HEK293 (cell line): ENCODE measurements at regions not wholly inside any gene's neighbourhood (a gene's known extent, or its start where the extent isn't known, plus 50 kb on each side); places are given as distances from the start of the nearest gene placed in this dataset.
A peak's percentile ranks its signal among the peaks of the same experiment; 100 is the strongest.

Experiments
- CTCF ChIA-PET: fragments of 350-600 bp; formaldehyde crosslinking; extraction: SDS; loops from one replicate; lab custom pipeline; 2021; ENCODE audit warnings: antibody characterized with exemption; lab: Yijun Ruan, JAX
- POLR2A ChIA-PET: fragments of 300-600 bp; formaldehyde crosslinking; extraction: SDS; loops from one replicate; lab custom pipeline; 2020; ENCODE audit warnings: antibody characterized with exemption, inconsistent platforms; lab: Yijun Ruan, JAX
- H3K27ac ChIP-seq: fragments of 200-500 bp; sonication (Bioruptor generic); 2 replicates; pipeline ENCODE4 v1.5.1; 2014; ENCODE audit warnings: low read depth, low read length, control low read depth, inconsistent platforms; ENCODE audit errors: extremely low read depth
- H3K36me3 ChIP-seq, 2 experiments: fragments of 200-500 bp in 1 of 2; sonication (Bioruptor generic) in 1 of 2; 1 replicate in 1 of 2; 2 replicates in 1 of 2; pipeline ENCODE4 v1.5.1; 2014 to 2017; ENCODE audit warnings: inconsistent platforms in 2 of 2, low read length in 2 of 2; ENCODE audit not compliant: control insufficient read depth in 2 of 2, insufficient read depth in 1 of 2
- H3K4me1 ChIP-seq: fragments of 200-500 bp; sonication (Bioruptor generic); 2 replicates; pipeline ENCODE4 v1.5.1; 2014; ENCODE audit warnings: mild to moderate bottlenecking, low read length, inconsistent platforms; ENCODE audit not compliant: control insufficient read depth, insufficient read depth
- H3K4me3 ChIP-seq: 2 replicates; pipeline ENCODE4 v1.5.1; 2011; ENCODE audit warnings: low read depth, mild to moderate bottlenecking, control low read depth, low read length, moderate library complexity
- H3K9me3 ChIP-seq: fragments of 200-500 bp; sonication (Bioruptor generic); 2 replicates; pipeline ENCODE4 v1.5.1; 2014; ENCODE audit warnings: low read depth, low read length, inconsistent platforms; ENCODE audit not compliant: control insufficient read depth, insufficient read depth
- FEZF1 ChIP-seq: fragments of 450-650 bp; formaldehyde crosslinking; IDR thresholded peaks from 2 replicates; pipeline ENCODE4 v1.5.1; 2016; ENCODE audit warnings: missing biosample characterization, missing genetic modification characterization
- OSR2 ChIP-seq: fragments of 450-650 bp; formaldehyde crosslinking; IDR thresholded peaks from 2 replicates; pipeline ENCODE4 v1.5.1; 2016; ENCODE audit warnings: missing biosample characterization, missing genetic modification characterization
- ZBTB8A ChIP-seq: fragments of 450-650 bp; formaldehyde crosslinking; IDR thresholded peaks from 2 replicates; pipeline ENCODE4 v1.5.1; 2016; ENCODE audit warnings: missing biosample characterization, missing genetic modification characterization
- ZFP41 ChIP-seq: fragments of 450-650 bp; formaldehyde crosslinking; IDR thresholded peaks from 2 replicates; pipeline ENCODE4 v1.5.1; 2016; ENCODE audit warnings: missing biosample characterization, missing genetic modification characterization, borderline replicate concordance
- ZIC2 ChIP-seq: fragments of 450-650 bp; formaldehyde crosslinking; IDR thresholded peaks from 2 replicates; pipeline ENCODE4 v1.5.1; 2016; ENCODE audit warnings: missing biosample characterization, missing genetic modification characterization
- ZNF155 ChIP-seq: fragments of 450-650 bp; formaldehyde crosslinking; IDR thresholded peaks from 2 replicates; pipeline ENCODE4 v1.5.1; 2016; ENCODE audit warnings: missing biosample characterization, missing genetic modification characterization
- ZNF169 ChIP-seq: fragments of 450-650 bp; formaldehyde crosslinking; IDR thresholded peaks from 2 replicates; pipeline ENCODE4 v1.5.1; 2016; ENCODE audit warnings: missing biosample characterization, missing genetic modification characterization
- ZNF211 ChIP-seq: fragments of 450-650 bp; formaldehyde crosslinking; IDR thresholded peaks from 2 replicates; pipeline ENCODE4 v1.5.1; 2016; ENCODE audit warnings: low read depth, missing biosample characterization, missing genetic modification characterization
- ZNF23 ChIP-seq: fragments of 450-650 bp; formaldehyde crosslinking; IDR thresholded peaks from 2 replicates; pipeline ENCODE4 v1.5.1; 2016; ENCODE audit warnings: missing biosample characterization, missing genetic modification characterization, borderline replicate concordance
- ZNF274 ChIP-seq, 2 experiments: fragments of 200-500 bp in 1 of 2; fragments of 450-650 bp in 1 of 2; sonication (Bioruptor generic) in 1 of 2; formaldehyde crosslinking in 1 of 2; IDR thresholded peaks; 2 replicates each; pipeline versions ENCODE4 v1.5.1 to v1.6.1; 2014 to 2016; ENCODE audit warnings: borderline replicate concordance in 1 of 2, inconsistent platforms in 1 of 2, low read length in 1 of 2, missing biosample characterization in 1 of 2, missing genetic modification characterization in 1 of 2
- ZNF341 ChIP-seq: fragments of 450-650 bp; formaldehyde crosslinking; IDR thresholded peaks from 2 replicates; pipeline ENCODE4; 2016; ENCODE audit warnings: low read depth, missing biosample characterization, missing genetic modification characterization
- ZNF416 ChIP-seq: fragments of 450-650 bp; formaldehyde crosslinking; IDR thresholded peaks from 2 replicates; pipeline ENCODE4 v1.5.1; 2016; ENCODE audit warnings: missing biosample characterization, missing genetic modification characterization
- ZNF530 ChIP-seq: fragments of 450-650 bp; formaldehyde crosslinking; IDR thresholded peaks from 2 replicates; pipeline ENCODE4 v1.5.1; 2016; ENCODE audit warnings: low read depth, missing biosample characterization, missing genetic modification characterization
- ZNF548 ChIP-seq: fragments of 450-650 bp; formaldehyde crosslinking; IDR thresholded peaks from 2 replicates; pipeline ENCODE4 v1.5.1; 2016; ENCODE audit warnings: missing biosample characterization, missing genetic modification characterization
- ZNF600 ChIP-seq: fragments of 450-650 bp; formaldehyde crosslinking; IDR thresholded peaks from 2 replicates; pipeline ENCODE4 v1.5.1; 2016; ENCODE audit warnings: missing biosample characterization, missing genetic modification characterization
- ZNF624 ChIP-seq: fragments of 450-650 bp; formaldehyde crosslinking; IDR thresholded peaks from 2 replicates; pipeline ENCODE4 v1.5.1; 2017; ENCODE audit warnings: missing biosample characterization, missing genetic modification characterization
- ZNF707 ChIP-seq: fragments of 450-650 bp; formaldehyde crosslinking; IDR thresholded peaks from 2 replicates; pipeline ENCODE4 v1.5.1; 2016; ENCODE audit warnings: missing biosample characterization, missing genetic modification characterization
- ZNF791 ChIP-seq: fragments of 450-650 bp; formaldehyde crosslinking; IDR thresholded peaks from 2 replicates; pipeline ENCODE4 v1.5.1; 2016; ENCODE audit warnings: missing biosample characterization, missing genetic modification characterization
- ZSCAN23 ChIP-seq: fragments of 450-650 bp; formaldehyde crosslinking; IDR thresholded peaks from 2 replicates; pipeline ENCODE4 v1.5.1; 2016; ENCODE audit warnings: missing biosample characterization, missing genetic modification characterization
- TF ChIP-seq, protein P1 (sequence below): fragments of 450-650 bp; formaldehyde crosslinking; IDR thresholded peaks from 2 replicates; pipeline ENCODE4 v1.5.1; 2016; ENCODE audit warnings: missing biosample characterization, missing genetic modification characterization
- TF ChIP-seq, protein P2 (sequence below): fragments of 450-650 bp; formaldehyde crosslinking; conservative IDR thresholded peaks from 2 replicates; pipeline ENCODE4 v1.5.1; 2016; ENCODE audit warnings: low read depth, missing biosample characterization, missing genetic modification characterization
- TF ChIP-seq, protein P3 (sequence below): fragments of 450-650 bp; formaldehyde crosslinking; IDR thresholded peaks from 2 replicates; pipeline ENCODE4 v1.5.1; 2016; ENCODE audit warnings: missing biosample characterization, missing genetic modification characterization, low read depth
- TF ChIP-seq, protein P4 (sequence below): fragments of 450-650 bp; IDR thresholded peaks from 2 replicates; pipeline ENCODE4 v1.5.1; 2018; ENCODE audit warnings: missing biosample characterization, mild to moderate bottlenecking, missing genetic modification characterization
- TF ChIP-seq, protein P5 (sequence below): fragments of 450-650 bp; formaldehyde crosslinking; IDR thresholded peaks from 2 replicates; pipeline ENCODE4 v1.5.1; 2017; ENCODE audit warnings: missing biosample characterization, missing genetic modification characterization
- TF ChIP-seq, protein P6 (sequence below): fragments of 450-650 bp; formaldehyde crosslinking; IDR thresholded peaks from 2 replicates; pipeline ENCODE4 v1.5.1; 2017; ENCODE audit warnings: missing biosample characterization, mild to moderate bottlenecking, missing genetic modification characterization, moderate library complexity

DNA sequence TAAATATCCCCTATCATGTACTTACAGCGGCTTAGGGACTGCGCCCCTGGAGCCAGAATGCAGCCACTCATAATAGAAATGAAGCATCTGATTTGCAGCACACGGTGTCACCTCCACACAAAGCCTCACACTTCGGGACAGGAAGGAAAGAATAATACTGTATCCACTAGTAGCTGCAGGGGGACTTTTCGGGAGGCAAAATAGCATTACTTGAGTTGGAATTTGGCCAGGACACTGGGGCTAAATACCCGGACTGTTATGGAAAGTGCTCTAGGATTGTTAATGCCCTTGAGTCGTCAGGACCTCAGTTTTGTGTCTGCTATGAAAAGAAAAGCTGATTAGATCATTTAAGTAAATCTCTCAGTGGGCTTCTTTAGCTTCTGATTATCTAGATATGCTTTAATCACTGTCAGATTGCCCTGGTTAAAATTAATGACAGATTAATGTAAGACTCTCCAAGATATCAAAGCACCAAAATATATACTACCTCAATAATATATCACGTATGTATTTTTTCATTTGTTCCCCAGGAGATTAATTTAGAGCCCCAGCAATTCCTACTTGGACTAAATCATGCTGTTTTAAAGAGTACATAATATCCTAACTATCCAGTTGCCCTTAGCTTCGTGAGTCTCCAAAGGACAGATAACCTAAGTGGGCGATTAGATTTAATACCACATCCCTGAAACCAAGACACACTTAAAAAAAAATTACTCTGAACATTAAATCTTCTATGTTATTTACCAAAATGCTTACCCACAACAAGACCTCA is 173.0 kb upstream of the NEBL start:
- Histone ChIP-seq H3K9me3 (no peaks in the 10 kb centered on the region), H3K4me1 (no peaks in the 10 kb centered on the region), H3K27ac (no peak overlapping the region), H3K4me3 (no peak overlapping the region), H3K36me3 (no peaks in the 10 kb centered on the region)
- CTCF ChIA-PET: interaction anchor here (2.6 kb wide), 1 partner anchor 8 kb away, joined by 11 read pairs; no protein-coding TSS in a partner anchor
- POLR2A ChIA-PET: no interaction called here
- TF ChIP-seq ZNF791 (no peak), ZNF169 (tag by site-specific recombination) (no peak), ZNF416 (tag by site-specific recombination) (no peak), ZFP41 (tag by site-specific recombination) (no peak), ZBTB8A (tag by site-specific recombination) (peak; percentile 21; the same call in 1 of the 2 replicates), ZNF624 (no peak), OSR2 (tag by site-specific recombination) (peak; percentile 85), ZNF155 (no peak), ZNF23 (tag by site-specific recombination) (no peak), ZNF707 (no peak), ZNF530 (tag by site-specific recombination) (no peak), ZSCAN23 (tag by site-specific recombination) (no peak), ZNF211 (tag by site-specific recombination) (no peak), ZNF274 (IDR thresholded peaks at IDR 0.05; ENCODE audit: low read length) (no peak), ZNF274 (tag by site-specific recombination; IDR thresholded peaks at IDR 0.05; ENCODE audit: borderline replicate concordance) (no peak), ZNF600 (tag by site-specific recombination) (peak; percentile 57; the same call in 1 of the 2 replicates), ZIC2 (peak; percentile 76), ZNF341 (tag by site-specific recombination) (no peak), ZNF548 (tag by site-specific recombination) (peak; percentile 77; the same call in 1 of the 2 replicates), FEZF1 (tag by site-specific recombination) (no peak)
- TF ChIP-seq, protein P1, sequence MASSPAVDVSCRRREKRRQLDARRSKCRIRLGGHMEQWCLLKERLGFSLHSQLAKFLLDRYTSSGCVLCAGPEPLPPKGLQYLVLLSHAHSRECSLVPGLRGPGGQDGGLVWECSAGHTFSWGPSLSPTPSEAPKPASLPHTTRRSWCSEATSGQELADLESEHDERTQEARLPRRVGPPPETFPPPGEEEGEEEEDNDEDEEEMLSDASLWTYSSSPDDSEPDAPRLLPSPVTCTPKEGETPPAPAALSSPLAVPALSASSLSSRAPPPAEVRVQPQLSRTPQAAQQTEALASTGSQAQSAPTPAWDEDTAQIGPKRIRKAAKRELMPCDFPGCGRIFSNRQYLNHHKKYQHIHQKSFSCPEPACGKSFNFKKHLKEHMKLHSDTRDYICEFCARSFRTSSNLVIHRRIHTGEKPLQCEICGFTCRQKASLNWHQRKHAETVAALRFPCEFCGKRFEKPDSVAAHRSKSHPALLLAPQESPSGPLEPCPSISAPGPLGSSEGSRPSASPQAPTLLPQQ (tag by site-specific recombination): no peak
- TF ChIP-seq, protein P2, sequence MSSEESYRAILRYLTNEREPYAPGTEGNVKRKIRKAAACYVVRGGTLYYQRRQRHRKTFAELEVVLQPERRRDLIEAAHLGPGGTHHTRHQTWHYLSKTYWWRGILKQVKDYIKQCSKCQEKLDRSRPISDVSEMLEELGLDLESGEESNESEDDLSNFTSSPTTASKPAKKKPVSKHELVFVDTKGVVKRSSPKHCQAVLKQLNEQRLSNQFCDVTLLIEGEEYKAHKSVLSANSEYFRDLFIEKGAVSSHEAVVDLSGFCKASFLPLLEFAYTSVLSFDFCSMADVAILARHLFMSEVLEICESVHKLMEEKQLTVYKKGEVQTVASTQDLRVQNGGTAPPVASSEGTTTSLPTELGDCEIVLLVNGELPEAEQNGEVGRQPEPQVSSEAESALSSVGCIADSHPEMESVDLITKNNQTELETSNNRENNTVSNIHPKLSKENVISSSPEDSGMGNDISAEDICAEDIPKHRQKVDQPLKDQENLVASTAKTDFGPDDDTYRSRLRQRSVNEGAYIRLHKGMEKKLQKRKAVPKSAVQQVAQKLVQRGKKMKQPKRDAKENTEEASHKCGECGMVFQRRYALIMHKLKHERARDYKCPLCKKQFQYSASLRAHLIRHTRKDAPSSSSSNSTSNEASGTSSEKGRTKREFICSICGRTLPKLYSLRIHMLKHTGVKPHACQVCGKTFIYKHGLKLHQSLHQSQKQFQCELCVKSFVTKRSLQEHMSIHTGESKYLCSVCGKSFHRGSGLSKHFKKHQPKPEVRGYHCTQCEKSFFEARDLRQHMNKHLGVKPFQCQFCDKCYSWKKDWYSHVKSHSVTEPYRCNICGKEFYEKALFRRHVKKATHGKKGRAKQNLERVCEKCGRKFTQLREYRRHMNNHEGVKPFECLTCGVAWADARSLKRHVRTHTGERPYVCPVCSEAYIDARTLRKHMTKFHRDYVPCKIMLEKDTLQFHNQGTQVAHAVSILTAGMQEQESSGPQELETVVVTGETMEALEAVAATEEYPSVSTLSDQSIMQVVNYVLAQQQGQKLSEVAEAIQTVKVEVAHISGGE (tag by site-specific recombination): peak; percentile 78
- TF ChIP-seq, protein P3, sequence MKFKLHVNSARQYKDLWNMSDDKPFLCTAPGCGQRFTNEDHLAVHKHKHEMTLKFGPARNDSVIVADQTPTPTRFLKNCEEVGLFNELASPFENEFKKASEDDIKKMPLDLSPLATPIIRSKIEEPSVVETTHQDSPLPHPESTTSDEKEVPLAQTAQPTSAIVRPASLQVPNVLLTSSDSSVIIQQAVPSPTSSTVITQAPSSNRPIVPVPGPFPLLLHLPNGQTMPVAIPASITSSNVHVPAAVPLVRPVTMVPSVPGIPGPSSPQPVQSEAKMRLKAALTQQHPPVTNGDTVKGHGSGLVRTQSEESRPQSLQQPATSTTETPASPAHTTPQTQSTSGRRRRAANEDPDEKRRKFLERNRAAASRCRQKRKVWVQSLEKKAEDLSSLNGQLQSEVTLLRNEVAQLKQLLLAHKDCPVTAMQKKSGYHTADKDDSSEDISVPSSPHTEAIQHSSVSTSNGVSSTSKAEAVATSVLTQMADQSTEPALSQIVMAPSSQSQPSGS (tag by site-specific recombination): no peak
- TF ChIP-seq, protein P4, sequence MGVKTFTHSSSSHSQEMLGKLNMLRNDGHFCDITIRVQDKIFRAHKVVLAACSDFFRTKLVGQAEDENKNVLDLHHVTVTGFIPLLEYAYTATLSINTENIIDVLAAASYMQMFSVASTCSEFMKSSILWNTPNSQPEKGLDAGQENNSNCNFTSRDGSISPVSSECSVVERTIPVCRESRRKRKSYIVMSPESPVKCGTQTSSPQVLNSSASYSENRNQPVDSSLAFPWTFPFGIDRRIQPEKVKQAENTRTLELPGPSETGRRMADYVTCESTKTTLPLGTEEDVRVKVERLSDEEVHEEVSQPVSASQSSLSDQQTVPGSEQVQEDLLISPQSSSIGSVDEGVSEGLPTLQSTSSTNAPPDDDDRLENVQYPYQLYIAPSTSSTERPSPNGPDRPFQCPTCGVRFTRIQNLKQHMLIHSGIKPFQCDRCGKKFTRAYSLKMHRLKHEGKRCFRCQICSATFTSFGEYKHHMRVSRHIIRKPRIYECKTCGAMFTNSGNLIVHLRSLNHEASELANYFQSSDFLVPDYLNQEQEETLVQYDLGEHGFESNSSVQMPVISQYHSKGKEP: no peak; the same call in 1 of the 2 replicates
- TF ChIP-seq, protein P5, sequence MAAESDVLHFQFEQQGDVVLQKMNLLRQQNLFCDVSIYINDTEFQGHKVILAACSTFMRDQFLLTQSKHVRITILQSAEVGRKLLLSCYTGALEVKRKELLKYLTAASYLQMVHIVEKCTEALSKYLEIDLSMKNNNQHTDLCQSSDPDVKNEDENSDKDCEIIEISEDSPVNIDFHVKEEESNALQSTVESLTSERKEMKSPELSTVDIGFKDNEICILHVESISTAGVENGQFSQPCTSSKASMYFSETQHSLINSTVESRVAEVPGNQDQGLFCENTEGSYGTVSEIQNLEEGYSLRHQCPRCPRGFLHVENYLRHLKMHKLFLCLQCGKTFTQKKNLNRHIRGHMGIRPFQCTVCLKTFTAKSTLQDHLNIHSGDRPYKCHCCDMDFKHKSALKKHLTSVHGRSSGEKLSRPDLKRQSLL: peak; percentile 67; the same call in 1 of the 2 replicates
- TF ChIP-seq, protein P6, sequence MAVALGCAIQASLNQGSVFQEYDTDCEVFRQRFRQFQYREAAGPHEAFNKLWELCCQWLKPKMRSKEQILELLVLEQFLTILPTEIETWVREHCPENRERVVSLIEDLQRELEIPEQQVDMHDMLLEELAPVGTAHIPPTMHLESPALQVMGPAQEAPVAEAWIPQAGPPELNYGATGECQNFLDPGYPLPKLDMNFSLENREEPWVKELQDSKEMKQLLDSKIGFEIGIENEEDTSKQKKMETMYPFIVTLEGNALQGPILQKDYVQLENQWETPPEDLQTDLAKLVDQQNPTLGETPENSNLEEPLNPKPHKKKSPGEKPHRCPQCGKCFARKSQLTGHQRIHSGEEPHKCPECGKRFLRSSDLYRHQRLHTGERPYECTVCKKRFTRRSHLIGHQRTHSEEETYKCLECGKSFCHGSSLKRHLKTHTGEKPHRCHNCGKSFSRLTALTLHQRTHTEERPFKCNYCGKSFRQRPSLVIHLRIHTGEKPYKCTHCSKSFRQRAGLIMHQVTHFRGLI (tag by site-specific recombination): no peak
